Astrocyte (in vitro differentiated cells and primary cell): ENCODE measurements at regions not wholly inside any gene's neighbourhood (a gene's known extent, or its start where the extent isn't known, plus 50 kb on each side); places are given as distances from the start of the nearest gene placed in this dataset.

Source experiments
- DNase-seq: peaks from one replicate; pipeline ENCODE4 v3.0.0-alpha.2; 2010; ENCODE audit warnings: low read depth
- FAIRE-seq: peaks from 2 replicates; lab custom pipeline; 2011; peaks lifted over from hg19 to GRCh38; lab: Jason Lieb, UNC
- H2AFZ ChIP-seq: 2 replicates; pipeline ENCODE4 v1.6.0; 2012; ENCODE audit warnings: low read depth, low read length, inconsistent platforms
- H3K27ac ChIP-seq: 2 replicates; pipeline ENCODE4 v1.5.1; 2011; ENCODE audit warnings: low read depth, low read length, inconsistent platforms
- H3K27me3 ChIP-seq: 2 replicates; pipeline ENCODE4 v1.6.0; 2011; ENCODE audit warnings: low read length, inconsistent platforms; ENCODE audit not compliant: insufficient read depth
- H3K36me3 ChIP-seq: 2 replicates; pipeline ENCODE4 v1.5.1; 2011; ENCODE audit warnings: low read length, inconsistent platforms; ENCODE audit not compliant: insufficient read depth
- H3K4me1 ChIP-seq: 2 replicates; pipeline ENCODE4 v1.5.1; 2011; ENCODE audit warnings: low read length, inconsistent platforms; ENCODE audit not compliant: insufficient read depth
- H3K4me2 ChIP-seq: 2 replicates; pipeline ENCODE4 v1.6.0; 2012; ENCODE audit warnings: low read length, inconsistent platforms
- H3K4me3 ChIP-seq: 2 replicates; pipeline ENCODE4 v1.5.1; 2011; ENCODE audit warnings: low read depth, mild to moderate bottlenecking, low read length, inconsistent platforms; ENCODE audit not compliant: insufficient read depth
- H3K79me2 ChIP-seq: 2 replicates; pipeline ENCODE4 v1.6.0; 2012; ENCODE audit warnings: mild to moderate bottlenecking, low read length, inconsistent platforms; ENCODE audit not compliant: insufficient read depth
- H3K9ac ChIP-seq: 2 replicates; pipeline ENCODE4 v1.6.0; 2012; ENCODE audit warnings: mild to moderate bottlenecking, low read length, inconsistent platforms
- H3K9me3 ChIP-seq: 2 replicates; pipeline ENCODE4 v1.5.1; 2012; ENCODE audit warnings: low read depth, mild to moderate bottlenecking, low read length, inconsistent platforms; ENCODE audit not compliant: insufficient read depth
- H4K20me1 ChIP-seq: 2 replicates; pipeline ENCODE4 v1.6.0; 2012; ENCODE audit warnings: low read length, inconsistent platforms; ENCODE audit not compliant: insufficient read depth
- H3K27ac Mint-ChIP-seq: one replicate; pipeline ENCODE4 v1.8.0; 2021; ENCODE audit warnings: mild to moderate bottlenecking, mixed read lengths; ENCODE audit not compliant: unreplicated experiment
- H3K27me3 Mint-ChIP-seq: one replicate; pipeline ENCODE4 v1.8.0; 2021; ENCODE audit warnings: low read depth, mixed read lengths; ENCODE audit not compliant: unreplicated experiment
- H3K36me3 Mint-ChIP-seq: one replicate; pipeline ENCODE4 v1.8.0; 2021; ENCODE audit warnings: low read depth, mixed read lengths; ENCODE audit not compliant: unreplicated experiment
- H3K4me1 Mint-ChIP-seq: one replicate; pipeline ENCODE4 v1.8.0; 2021; ENCODE audit warnings: low read depth, mixed read lengths; ENCODE audit not compliant: unreplicated experiment
- H3K4me3 Mint-ChIP-seq: one replicate; pipeline ENCODE4 v1.8.0; 2021; ENCODE audit warnings: mild to moderate bottlenecking, moderate library complexity, mixed read lengths; ENCODE audit not compliant: unreplicated experiment
- H3K9me3 Mint-ChIP-seq: one replicate; pipeline ENCODE4 v1.8.0; 2021; ENCODE audit warnings: mild to moderate bottlenecking, mixed read lengths; ENCODE audit not compliant: unreplicated experiment
- CTCF ChIP-seq: IDR thresholded peaks from 2 replicates; pipeline ENCODE4 v1.5.1; 2011; ENCODE audit warnings: low read depth, mild to moderate bottlenecking, inconsistent platforms, low read length, moderate library complexity; ENCODE audit not compliant: insufficient read depth
- EZH2 ChIP-seq: IDR thresholded peaks from 2 replicates; pipeline ENCODE4 v1.6.1; 2012; ENCODE audit warnings: mild to moderate bottlenecking, low read length, inconsistent platforms; ENCODE audit not compliant: insufficient read depth

- no peaks in the 10 kb centered on the region for H3K9me3 ChIP-seq
- Mint-ChIP-seq H3K4me1 (peaks cover 12% of the 10 kb centered on the region), H3K27ac (no peak overlapping the region), H3K27me3 (peaks cover 7% of the 10 kb centered on the region), H3K36me3 (no peaks in the 10 kb centered on the region), H3K4me3 (no peak overlapping the region), H3K9me3 (no peaks in the 10 kb centered on the region)
- H3K27me3 ChIP-seq = no peaks in the 10 kb centered on the region
- H3K4me3 ChIP-seq = no peak overlapping the region
- DNase-seq (no peak), FAIRE-seq (no peak)
- H3K36me3 ChIP-seq = no peaks in the 10 kb centered on the region
- H4K20me1 ChIP-seq = no peaks in the 10 kb centered on the region
- H3K9ac ChIP-seq = no peak overlapping the region
- no peaks in the 10 kb centered on the region for H3K79me2 ChIP-seq
- no peak overlapping the region for H2AFZ ChIP-seq
- no peak for TF ChIP-seq CTCF
- no peak overlapping the region for H3K27ac ChIP-seq
- peaks cover 11% of the 10 kb centered on the region for H3K4me1 ChIP-seq
- H3K4me2 ChIP-seq = no peak overlapping the region
These were observed 409.6 kb upstream of the MAF start for GRCh38 chr16:80009971-80010659.

- Histone ChIP-seq H2AFZ (no peak overlapping the region), H3K36me3 (no peaks in the 10 kb centered on the region), H3K79me2 (no peaks in the 10 kb centered on the region), H3K27me3 (no peaks in the 10 kb centered on the region), H4K20me1 (no peaks in the 10 kb centered on the region), H3K4me2 (no peak overlapping the region), H3K4me1 (peaks cover 11% of the 10 kb centered on the region), H3K27ac (no peak overlapping the region), H3K4me3 (no peak overlapping the region), H3K9ac (no peak overlapping the region), H3K9me3 (no peaks in the 10 kb centered on the region)
- Mint-ChIP-seq H3K27me3 (peaks cover 7% of the 10 kb centered on the region), H3K9me3 (peaks cover 2% of the 10 kb centered on the region), H3K36me3 (no peaks in the 10 kb centered on the region), H3K4me1 (peaks cover 12% of the 10 kb centered on the region), H3K27ac (no peak overlapping the region), H3K4me3 (no peak overlapping the region)
- FAIRE-seq (no peak), DNase-seq (no peak)
- TF ChIP-seq CTCF (no peak), EZH2 (no peak)
These were observed 408.3 kb upstream of the MAF start for GRCh38 chr16:80008857-80009256.

- Histone ChIP-seq H3K9me3 (no peaks in the 10 kb centered on the region), H3K36me3 (no peaks in the 10 kb centered on the region), H3K4me3 (no peak overlapping the region), H2AFZ (no peak overlapping the region), H3K9ac (peak overlapping the region; percentile 37), H3K79me2 (no peaks in the 10 kb centered on the region), H4K20me1 (no peaks in the 10 kb centered on the region), H3K27ac (no peak overlapping the region), H3K27me3 (no peaks in the 10 kb centered on the region), H3K4me1 (peaks cover 11% of the 10 kb centered on the region), H3K4me2 (no peak overlapping the region)
- H3K4me3 Mint-ChIP-seq = no peak overlapping the region
- no peak overlapping the region for H3K27ac Mint-ChIP-seq
- H3K36me3 Mint-ChIP-seq = no peaks in the 10 kb centered on the region
- TF ChIP-seq EZH2 (no peak), CTCF (no peak)
- H3K27me3 Mint-ChIP-seq = peaks cover 12% of the 10 kb centered on the region
- DNase-seq = peak; percentile 61
- H3K9me3 Mint-ChIP-seq = peaks cover 4% of the 10 kb centered on the region
- no peak for FAIRE-seq
- peaks cover 12% of the 10 kb centered on the region for H3K4me1 Mint-ChIP-seq
These were observed 406.7 kb upstream of the MAF start for GRCh38 chr16:80007231-80007630.
